HG02623 (cell line): ENCODE measurements at regions not wholly inside any gene's neighbourhood (a gene's known extent, or its start where the extent isn't known, plus 50 kb on each side); places are given as distances from the start of the nearest gene placed in this dataset.
"Not testable (repeated sequence)": the region's sequence is repeated elsewhere in the genome, so short reads cannot be mapped to it uniquely, and the experiment has no call there.

Experiments
- ATAC-seq: cut with Tn5 transposase; IDR thresholded peaks from one replicate; pipeline ENCODE4 v1.9.1; 2021; ENCODE audit warnings: moderate library complexity; ENCODE audit not compliant: unreplicated experiment

GRCh38 chr6:166809721-166810120, 146.6 kb downstream of the RNASET2 start:
- ATAC-seq: no peak

GRCh38 chr6:166806962-166807757, 149.2 kb downstream of the RNASET2 start:
- ATAC-seq: no peak

DNA sequence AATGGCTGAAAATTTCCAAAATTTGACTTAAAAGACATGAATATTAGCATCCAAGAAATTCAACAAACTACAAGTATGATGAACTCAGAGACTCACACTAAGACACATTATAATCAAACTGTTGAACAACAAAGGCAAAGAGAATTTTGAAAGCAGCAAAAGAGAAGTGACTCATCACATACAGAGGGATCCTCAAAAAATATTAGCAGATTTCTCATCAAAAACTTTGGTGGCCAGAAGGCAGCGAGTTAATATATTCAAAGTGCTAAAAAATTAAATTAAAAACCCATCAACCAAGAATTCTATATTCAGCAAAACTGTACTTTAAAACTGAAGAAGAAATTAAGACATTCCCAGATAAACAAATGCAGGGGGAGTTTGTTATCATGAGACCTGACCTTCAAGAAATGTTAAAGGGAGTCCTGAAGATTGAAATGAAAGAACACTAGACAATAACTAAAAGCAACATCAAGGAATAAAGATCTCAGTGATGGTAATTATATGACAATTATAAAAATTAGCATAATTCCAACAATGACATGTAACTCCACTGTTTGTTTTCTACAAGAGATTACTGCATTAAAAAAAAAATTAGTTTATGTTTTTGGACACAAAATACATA, 150.0 kb downstream of the RNASET2 start:
- no peak for ATAC-seq

GRCh38 chr6:166803471-166803870, 152.9 kb downstream of the RNASET2 start:
- no peak for ATAC-seq

DNA sequence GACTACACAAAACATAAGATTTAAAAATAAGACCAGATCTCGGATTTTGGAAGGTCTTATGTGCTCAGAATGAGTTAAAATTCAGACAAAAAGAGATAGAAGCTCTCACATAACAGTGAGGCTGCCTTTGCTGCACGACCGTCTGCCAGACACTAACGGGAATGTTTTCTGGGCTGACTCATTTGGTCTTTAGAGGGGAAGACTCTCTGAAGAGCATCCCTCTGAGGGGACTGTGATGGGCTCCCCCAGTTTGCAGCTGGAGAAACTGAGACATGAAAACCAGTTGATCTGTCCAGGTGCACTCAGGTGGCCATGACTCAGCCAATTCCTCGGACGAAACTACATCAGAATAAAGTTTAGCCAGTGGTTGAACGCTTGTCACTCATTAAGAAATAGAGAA, 153.9 kb downstream of the RNASET2 start:
- no peak for ATAC-seq

GRCh38 chr6:166800137-166800536, 156.2 kb downstream of the RNASET2 start:
- ATAC-seq: no peak

DNA sequence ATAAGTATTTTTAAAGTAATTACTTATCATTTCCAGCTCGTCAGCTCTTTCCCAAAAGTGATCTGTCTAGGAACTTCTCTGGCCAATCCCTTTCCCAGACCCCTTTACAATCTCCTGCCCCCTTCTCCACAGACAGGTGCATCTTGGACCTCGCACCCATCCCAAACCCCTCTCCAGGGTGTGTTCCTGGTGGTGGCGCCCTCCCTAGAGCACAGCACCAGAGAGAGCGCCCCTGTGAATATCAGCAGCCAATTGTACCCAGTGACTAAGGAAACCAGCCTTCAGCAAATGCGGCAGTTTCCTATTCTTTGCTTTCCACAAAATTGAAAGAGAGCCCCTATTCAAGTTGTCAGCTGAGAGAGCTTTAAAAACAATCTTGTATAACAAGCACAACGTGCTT, 157.7 kb downstream of the RNASET2 start:
- no peak for ATAC-seq

DNA sequence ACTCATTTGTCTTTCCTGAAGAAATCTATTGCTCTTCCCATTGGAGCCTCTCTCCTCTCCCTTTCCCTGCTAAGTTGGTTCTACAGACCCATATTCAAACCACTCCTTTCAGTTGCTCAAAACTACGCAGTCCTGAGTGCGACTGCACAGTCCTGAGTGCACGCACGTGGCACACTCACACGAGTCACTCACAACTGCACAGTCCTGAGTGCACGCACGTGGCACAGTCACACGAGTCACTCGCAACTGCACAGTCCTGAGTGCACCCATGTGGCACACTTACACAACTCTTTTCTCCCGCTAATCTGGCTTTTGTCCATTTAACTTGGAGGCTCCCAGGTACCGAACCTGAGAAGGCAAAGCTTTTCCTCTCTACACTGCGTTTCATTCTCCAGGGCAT, 159.7 kb downstream of the RNASET2 start:
- no peak for ATAC-seq

DNA sequence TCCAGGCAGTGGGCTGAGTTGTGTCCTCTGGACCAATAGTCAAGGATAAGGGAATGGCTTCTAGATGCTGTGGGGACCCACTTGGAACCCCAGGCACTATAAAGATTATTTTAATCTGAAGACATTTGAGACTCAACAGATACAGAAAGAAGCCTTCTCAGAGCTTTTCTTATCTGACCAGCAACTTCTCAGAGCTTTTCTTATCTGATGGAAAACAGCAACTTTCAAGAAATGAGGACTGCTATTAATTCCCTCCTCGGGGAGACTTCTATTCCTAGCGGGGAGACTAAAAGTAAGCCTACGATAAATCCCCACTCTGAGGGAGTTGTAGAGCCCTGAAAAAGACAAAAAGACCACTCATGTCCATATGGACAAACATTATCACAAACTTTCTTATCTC, 160.5 kb downstream of the RNASET2 start:
- ATAC-seq: no peak

- ATAC-seq: not testable (repeated sequence)
Observed at GRCh38 chr6:166790808-166791207, 163.8 kb upstream of the RPS6KA2 start.

DNA sequence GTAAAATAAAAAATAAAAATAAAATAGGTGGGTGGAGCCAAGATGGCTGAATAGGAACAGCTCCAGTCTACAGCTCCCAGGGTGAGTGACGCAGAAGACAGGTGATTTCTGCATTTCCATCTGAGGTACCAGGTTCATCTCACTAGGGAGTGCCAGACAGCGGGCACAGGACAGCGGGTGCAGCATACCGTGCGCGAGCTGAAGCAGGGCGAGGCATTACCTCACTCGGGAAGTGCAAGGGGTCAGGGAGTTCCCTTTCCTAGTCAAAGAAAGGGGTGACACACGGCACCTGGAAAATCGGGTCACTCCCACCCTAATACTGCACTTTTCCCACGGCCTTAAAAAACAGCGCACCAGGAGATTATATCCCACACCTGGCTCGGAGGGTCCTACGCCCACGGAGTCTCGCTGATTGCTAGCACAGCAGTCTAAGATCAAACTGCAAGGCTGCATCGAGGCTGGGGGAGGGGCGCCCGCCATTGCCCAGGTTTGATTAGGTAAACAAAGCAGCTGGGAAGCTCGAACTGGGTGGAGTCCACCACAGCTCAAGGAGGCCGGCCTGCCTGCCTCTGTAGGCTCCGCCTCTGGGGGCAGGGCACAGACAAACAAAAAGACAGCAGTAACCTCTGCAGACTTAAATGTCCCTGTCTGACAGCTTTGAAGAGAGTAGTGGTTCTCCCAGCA, 161.9 kb upstream of the RPS6KA2 start:
- ATAC-seq: not testable (repeated sequence)

GRCh38 chr6:166786704-166787293, 159.7 kb upstream of the RPS6KA2 start:
- ATAC-seq: no peak

- no peak for ATAC-seq
Observed at GRCh38 chr6:166785131-166785530, 158.1 kb upstream of the RPS6KA2 start.

GRCh38 chr6:166784691-166785090, 157.6 kb upstream of the RPS6KA2 start:
- no peak for ATAC-seq

DNA sequence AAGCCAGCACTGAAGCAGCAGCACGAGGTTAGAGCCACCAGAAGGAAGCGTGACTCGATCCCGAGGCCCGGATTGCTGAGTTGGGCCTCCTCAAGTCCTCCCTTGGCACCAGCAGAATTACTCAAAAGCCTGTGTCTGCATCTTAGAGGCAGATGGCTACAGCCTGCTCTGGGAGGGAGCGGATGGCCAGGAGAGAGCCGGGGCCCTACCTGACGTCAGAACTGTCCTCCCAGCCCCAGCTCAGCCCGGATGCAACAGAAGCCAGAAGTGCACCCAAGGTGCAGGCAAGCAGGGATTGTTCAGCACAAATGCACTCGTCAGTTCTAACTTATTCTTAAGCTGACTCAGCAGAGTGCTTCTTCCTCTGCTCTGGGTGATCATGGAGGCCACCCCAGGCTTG, 155.5 kb upstream of the RPS6KA2 start:
- ATAC-seq: no peak

GRCh38 chr6:166781331-166781730, 154.3 kb upstream of the RPS6KA2 start:
- no peak for ATAC-seq

DNA sequence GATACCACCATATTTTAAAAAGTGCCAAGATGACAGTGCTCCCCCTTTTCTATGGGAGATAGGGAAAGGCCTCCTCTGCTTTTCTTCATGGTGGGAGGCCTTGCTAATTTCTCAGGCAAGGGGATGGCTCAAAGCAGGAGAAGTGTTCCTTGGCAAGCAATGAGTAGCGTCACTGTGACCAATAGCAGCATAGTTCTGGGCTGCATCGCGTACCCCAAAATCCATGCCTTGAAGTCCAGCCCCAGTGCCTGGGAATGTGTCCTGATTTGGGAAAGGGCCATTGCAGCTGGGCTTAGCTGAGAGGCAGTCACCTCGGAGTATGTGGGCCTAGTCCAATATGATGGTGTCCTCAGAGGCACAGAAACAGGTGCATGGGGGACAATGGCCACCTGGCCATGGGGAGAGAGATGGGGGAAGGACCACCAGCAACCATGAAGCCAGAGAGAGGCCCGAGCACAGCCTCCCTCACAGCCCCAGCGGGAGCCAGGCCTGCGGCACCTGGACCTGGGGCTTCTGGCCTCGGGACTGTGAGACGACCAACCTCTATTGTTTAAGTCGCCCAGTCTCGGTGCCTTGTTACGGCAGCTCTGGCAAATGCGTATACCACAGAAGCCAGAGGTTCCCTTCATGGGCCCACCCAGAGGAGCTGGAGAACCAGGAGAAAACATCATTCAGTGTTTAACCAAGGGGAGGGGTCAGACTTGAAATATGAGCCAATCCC, 153.1 kb upstream of the RPS6KA2 start:
- no peak for ATAC-seq

DNA sequence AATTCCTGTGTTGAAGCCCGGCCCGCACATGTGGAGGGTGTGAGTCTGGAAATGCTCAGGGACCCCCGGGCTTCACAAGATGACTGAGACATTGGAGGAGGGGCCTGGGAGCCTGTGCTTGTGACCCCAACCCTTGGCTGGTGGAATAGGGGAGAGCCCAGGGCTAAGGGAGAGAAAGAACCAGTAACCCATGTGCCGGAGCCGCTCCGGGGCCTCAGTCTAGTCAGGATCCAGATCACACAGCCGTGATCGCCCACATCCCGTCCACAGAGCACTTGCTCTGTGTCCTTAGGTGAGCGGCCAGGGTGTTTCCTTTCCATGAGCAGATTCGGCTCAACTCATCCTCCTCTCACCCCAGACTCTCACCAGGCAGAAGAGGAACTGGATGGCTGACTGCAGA, 152.3 kb upstream of the RPS6KA2 start:
- no peak for ATAC-seq

DNA sequence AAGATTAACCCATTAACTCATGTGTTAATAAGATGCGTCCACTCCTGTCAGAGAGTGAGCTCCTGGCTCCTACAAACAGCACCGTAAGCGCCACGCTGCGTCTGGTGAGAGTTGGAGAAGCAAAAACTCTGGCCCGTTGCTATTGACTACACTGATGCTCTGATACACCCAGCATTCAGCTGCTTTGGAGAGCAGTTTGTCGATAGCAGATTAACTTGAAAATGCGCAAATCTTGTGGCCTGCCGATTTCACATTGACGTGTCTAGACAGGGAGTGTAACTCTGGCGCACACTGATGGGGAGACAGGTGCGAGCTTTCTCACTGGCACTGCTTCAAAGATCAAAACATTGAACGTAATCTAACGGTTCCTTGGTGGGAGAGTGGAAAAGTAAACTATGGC, 151.7 kb upstream of the RPS6KA2 start:
- no peak for ATAC-seq

DNA sequence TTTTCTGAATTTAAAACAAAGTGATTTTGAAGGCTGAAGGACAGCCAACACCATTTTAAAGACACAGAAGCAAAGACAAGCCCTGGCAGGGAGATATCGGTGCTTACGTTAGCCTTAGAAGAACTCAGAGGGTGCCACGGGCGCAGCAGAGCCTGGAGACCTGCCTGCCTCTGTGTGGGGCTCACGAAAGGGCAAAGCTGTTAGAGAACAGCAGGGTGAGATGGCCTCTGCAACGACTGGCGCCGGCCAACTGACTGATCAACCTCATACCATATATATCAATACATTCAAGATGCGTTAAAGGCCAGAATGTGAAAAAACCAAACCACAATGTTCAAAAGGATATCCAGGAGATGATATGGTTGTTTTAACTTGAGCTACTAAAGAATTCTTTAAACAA, 151.0 kb upstream of the RPS6KA2 start:
- no peak for ATAC-seq

- ATAC-seq: no peak
Observed at GRCh38 chr6:166777096-166777630, 150.1 kb upstream of the RPS6KA2 start.
